Colonic mucosa (tissue), 4 donors: ENCODE measurements at regions not wholly inside any gene's neighbourhood (a gene's known extent, or its start where the extent isn't known, plus 50 kb on each side); places are given as distances from the start of the nearest gene placed in this dataset.

Source experiments
- DNase-seq: peaks from one replicate; pipeline ENCODE4 v3.0.0-alpha.2; 2020
- H3K27ac ChIP-seq: fragments of 200-600 bp; one replicate; pipeline ENCODE4 v1.8.0; 2021
- H3K27me3 ChIP-seq: fragments of 200-600 bp; one replicate; pipeline ENCODE4 v1.8.0; 2021
- H3K36me3 ChIP-seq: fragments of 200-600 bp; one replicate; pipeline ENCODE4 v1.8.0; 2021
- H3K4me1 ChIP-seq: fragments of 200-600 bp; one replicate; pipeline ENCODE4 v1.8.0; 2021; ENCODE audit warnings: mild to moderate bottlenecking
- H3K4me3 ChIP-seq: fragments of 200-600 bp; one replicate; pipeline ENCODE4 v1.8.0; 2021
- H3K9ac ChIP-seq, 2 donors: one replicate each; pipeline ENCODE4 v1.7.0; 2013; ENCODE audit warnings: control low read depth in 2 of 2, low read depth in 2 of 2, low read length in 2 of 2
- H3K9me3 ChIP-seq: fragments of 200-600 bp; one replicate; pipeline ENCODE4 v1.8.0; 2021
- intact Hi-C: fragments of 100-400 bp; cut with DNase I; formaldehyde crosslinking; loops from one replicate; pipeline ENCODE4 v1.14.1; 2022
- TF ChIP-seq, protein P1 (sequence below): fragments of 200-600 bp; IDR thresholded peaks from one replicate; pipeline ENCODE4 v1.8.0; 2022; ENCODE audit warnings: antibody characterized with exemption, mild to moderate bottlenecking
- donor health status: healthy.
- donor health status: DM: no; HTN: no; CAD: no.
- donor health status: DM: no; HTN: no; CAD: no.

DNA sequence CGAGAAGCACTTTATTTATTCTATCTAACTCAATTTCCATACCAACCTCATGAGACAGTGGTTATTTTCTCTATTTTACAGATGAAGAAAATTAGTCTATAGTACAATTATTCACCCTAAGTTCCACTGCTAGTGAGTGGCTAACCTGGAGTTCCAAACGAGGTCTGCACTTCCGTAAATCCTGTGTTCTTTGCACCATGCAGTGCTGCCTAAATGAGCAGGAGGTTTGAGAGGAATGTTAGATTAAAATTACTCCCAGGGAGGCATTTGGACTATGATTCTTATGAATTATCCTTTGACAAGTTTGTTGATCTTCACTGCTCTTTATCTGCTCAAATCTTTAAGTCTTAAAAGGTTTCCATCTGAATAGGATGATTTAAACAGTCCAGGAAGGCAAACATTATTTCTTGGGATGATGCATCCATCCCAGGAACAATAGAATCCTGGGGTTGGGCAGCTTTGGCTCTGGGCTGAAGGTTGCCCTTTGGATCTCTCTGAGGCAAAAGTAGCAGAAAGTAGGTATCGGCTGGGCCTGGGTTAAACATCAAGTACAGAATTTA, 400.8 kb downstream of the REEP3 start:
- no peaks in the 10 kb centered on the region for H3K27me3 ChIP-seq
- TF ChIP-seq, protein P1, sequence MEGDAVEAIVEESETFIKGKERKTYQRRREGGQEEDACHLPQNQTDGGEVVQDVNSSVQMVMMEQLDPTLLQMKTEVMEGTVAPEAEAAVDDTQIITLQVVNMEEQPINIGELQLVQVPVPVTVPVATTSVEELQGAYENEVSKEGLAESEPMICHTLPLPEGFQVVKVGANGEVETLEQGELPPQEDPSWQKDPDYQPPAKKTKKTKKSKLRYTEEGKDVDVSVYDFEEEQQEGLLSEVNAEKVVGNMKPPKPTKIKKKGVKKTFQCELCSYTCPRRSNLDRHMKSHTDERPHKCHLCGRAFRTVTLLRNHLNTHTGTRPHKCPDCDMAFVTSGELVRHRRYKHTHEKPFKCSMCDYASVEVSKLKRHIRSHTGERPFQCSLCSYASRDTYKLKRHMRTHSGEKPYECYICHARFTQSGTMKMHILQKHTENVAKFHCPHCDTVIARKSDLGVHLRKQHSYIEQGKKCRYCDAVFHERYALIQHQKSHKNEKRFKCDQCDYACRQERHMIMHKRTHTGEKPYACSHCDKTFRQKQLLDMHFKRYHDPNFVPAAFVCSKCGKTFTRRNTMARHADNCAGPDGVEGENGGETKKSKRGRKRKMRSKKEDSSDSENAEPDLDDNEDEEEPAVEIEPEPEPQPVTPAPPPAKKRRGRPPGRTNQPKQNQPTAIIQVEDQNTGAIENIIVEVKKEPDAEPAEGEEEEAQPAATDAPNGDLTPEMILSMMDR = no peak
- no peak overlapping the region for H3K27ac ChIP-seq
- no peaks in the 10 kb centered on the region for H3K4me1 ChIP-seq
- no peaks in the 10 kb centered on the region for H3K36me3 ChIP-seq
- intact Hi-C loops = no loop called here
- H3K9me3 ChIP-seq = no peaks in the 10 kb centered on the region
- no peak overlapping the region for H3K9ac ChIP-seq
- H3K4me3 ChIP-seq = no peak overlapping the region
- DNase-seq = no peak

DNA sequence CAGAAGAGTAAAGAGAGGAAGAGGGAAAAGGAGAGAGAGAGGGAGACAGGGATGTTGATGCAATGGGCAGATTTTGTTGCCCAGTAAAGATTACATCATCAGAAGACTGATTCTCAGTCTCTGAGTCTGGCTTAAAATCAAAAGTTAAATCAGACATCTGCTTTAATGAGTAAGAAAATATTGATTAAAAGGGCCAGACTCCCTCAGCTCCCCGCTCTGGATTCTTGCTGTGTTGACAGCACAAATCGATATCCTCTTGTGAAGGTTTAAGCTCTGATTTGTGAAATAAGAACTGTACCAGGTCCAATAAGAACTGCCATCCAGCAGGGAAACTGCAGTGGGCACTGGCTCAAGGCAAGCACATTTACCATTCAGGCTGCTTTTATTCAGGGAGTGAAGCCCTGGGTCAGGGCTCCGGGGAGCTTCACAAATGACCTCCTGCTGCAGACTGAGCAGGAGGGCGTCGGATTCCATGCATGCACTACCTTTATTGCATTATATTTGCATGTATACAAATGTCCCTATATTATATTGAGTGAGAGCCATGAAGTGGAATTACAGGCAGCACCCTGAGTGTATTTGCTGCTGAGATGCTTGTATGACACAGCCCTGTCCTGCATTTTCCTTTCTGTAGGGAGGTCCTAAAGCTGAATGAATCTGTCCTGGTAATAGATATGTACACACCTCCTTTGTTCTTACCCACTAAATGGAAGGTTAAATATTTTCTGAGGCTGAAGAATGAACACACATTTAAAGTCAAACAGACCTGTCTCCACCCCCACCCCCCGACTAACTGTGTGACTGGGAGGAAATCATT, 401.5 kb downstream of the REEP3 start:
- H3K36me3 ChIP-seq = no peaks in the 10 kb centered on the region
- no peak for DNase-seq
- intact Hi-C loops = no loop called here

DNA sequence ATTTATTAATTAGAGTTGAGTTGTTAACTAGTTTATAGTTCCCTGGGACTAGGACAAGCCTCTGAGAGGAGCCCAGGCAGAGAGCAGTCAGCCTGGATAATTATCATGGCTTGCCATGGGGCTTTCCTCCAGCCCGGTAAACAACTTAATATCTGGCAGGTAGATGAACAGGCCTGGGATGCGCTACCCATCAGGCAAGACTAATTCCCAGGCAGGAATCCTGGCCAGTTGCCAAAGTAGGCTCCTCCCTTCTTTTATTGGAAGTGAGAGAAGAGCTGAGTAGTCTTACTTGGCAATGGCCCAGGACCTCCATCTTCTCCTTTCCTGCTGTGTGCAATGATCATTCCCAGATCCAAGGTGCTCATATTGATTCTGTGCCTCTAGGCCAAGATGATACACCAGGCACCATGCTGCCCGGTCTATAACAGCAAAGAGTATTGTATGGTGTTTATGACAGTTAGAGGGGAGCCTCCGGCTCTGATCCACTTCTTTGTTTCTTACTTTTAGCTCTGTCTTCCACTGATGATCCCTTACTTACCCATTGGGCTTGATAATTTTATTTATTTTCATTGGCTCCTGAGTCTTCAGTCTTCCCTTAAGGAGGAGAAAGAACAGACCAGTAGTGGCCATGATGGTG, 408.7 kb downstream of the REEP3 start:
- no peaks in the 10 kb centered on the region for H3K9me3 ChIP-seq
- no peak overlapping the region for H3K27ac ChIP-seq
- no peaks in the 10 kb centered on the region for H3K36me3 ChIP-seq
- no peaks in the 10 kb centered on the region for H3K27me3 ChIP-seq
- H3K4me3 ChIP-seq = no peak overlapping the region
- intact Hi-C loops = no loop called here
- TF ChIP-seq, protein P1 = no peak
- no peak for DNase-seq
- no peaks in the 10 kb centered on the region for H3K4me1 ChIP-seq
- H3K9ac ChIP-seq = no peak overlapping the region

More for the DNA sequence above, 401.5 kb downstream of the REEP3 start:
- Histone ChIP-seq H3K4me1 (no peaks in the 10 kb centered on the region), H3K27ac (no peak overlapping the region), H3K27me3 (no peaks in the 10 kb centered on the region), H3K9ac (no peak overlapping the region), H3K4me3 (no peak overlapping the region), H3K9me3 (no peaks in the 10 kb centered on the region)
- TF ChIP-seq, protein P1 = no peak

DNA sequence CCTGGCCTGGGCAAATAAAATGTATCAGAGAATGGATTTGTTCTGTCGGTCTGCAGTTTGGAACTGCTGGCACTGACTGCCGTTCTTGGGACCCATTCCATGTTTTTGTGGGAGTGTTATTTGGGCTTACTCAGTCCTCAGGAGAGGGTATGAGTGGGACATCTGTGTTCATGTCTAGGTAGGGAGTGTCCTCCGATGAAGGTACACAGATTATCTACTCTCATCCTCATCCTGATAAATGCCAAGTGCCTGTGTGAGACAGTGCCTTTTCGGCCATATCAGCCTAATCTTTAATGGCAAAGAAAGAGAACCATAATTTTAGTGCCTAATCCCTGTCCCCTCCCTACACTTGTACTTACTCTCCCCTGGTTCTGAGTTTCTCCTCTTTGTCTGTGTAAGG, 409.4 kb downstream of the REEP3 start:
- no peak overlapping the region for H3K4me3 ChIP-seq

DNA sequence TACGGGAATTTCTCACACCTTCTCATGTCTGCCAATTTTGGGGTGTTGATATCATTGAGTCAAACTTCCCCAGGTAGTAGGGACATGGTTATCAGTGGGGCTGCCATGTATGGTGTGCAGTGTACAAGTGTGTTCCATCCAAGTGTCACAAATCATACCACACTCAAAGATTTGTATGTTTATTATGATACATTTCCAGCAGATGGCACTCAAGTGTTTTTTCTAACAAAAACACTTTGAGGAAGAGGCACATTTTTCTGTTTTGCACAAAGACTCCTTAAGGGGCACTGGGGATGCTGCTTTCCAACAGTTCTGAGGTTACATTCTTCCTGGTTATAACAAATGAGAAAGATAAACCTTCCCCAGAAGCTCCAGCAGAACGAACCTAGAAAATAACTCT, 414.5 kb downstream of the REEP3 start:
- intact Hi-C loops = no loop called here
- Histone ChIP-seq H3K27ac (no peak overlapping the region), H3K27me3 (no peaks in the 10 kb centered on the region), H3K4me3 (no peak overlapping the region), H3K4me1 (no peaks in the 10 kb centered on the region), H3K36me3 (no peaks in the 10 kb centered on the region), H3K9me3 (no peaks in the 10 kb centered on the region), H3K9ac (no peak overlapping the region)
- TF ChIP-seq, protein P1 = no peak
- no peak for DNase-seq

More for the DNA sequence above, 409.4 kb downstream of the REEP3 start:
- Histone ChIP-seq H3K9ac (no peak overlapping the region), H3K27ac (no peak overlapping the region), H3K9me3 (no peaks in the 10 kb centered on the region), H3K4me1 (no peaks in the 10 kb centered on the region), H3K36me3 (no peaks in the 10 kb centered on the region), H3K27me3 (no peaks in the 10 kb centered on the region)
- TF ChIP-seq, protein P1 = no peak
- DNase-seq = no peak
- intact Hi-C loops = no loop called here
